Lung microvascular endothelial cell (primary cell): ENCODE measurements at regions not wholly inside any gene's neighbourhood (a gene's known extent, or its start where the extent isn't known, plus 50 kb on each side); places are given as distances from the start of the nearest gene placed in this dataset.

Source experiments
- DNase-seq, 2 donors: peaks; one replicate each; pipeline versions ENCODE4 v3.0.0 to v3.0.0-alpha.2; 2010; ENCODE audit warnings: low read depth in 2 of 2

DNA sequence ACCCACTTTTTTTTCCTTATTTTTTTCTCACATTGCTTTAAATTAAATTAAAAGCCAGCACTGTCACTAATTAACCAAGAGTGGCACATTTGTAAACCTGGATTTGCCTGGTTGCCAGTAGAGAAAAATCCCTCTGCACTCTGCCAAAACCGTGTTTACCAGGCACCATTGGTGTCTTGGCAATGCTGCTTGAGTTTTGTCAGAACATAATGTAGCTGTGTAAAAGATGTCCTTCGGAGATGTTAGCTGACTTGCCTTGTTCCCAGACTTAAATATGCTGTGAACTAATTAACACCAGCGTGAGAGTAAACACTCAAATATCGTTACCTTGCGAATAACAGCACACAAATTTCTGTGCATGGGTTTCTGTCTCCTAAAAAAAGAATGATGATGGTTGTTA lies 694.9 kb upstream of the ID4 start:
- no peak for DNase-seq

DNA sequence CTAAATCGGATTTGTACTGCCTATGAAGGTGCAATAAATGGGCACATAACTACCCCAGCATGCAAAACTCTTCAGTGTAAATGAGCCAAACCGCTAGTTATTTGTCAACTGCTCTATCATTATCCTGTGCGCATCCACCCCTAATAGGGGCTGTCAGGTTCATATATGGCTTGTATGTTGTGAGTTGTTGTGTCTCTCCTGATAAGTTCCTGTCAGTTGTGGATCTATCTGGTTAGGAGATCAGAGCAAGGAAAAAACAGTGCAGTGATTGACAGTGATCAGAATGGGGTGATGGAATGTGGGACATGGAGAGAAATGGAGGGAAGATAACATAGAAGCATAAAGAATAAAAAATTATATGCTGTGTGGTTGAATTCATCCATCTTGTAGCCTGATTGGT lies 686.9 kb upstream of the ID4 start:
- no peak for DNase-seq

- no peak for DNase-seq
Measured at GRCh38 chr6:19153270-19153980, 683.7 kb upstream of the ID4 start.

- no peak for DNase-seq
Measured at GRCh38 chr6:19153981-19154295, 683.2 kb upstream of the ID4 start.

DNA sequence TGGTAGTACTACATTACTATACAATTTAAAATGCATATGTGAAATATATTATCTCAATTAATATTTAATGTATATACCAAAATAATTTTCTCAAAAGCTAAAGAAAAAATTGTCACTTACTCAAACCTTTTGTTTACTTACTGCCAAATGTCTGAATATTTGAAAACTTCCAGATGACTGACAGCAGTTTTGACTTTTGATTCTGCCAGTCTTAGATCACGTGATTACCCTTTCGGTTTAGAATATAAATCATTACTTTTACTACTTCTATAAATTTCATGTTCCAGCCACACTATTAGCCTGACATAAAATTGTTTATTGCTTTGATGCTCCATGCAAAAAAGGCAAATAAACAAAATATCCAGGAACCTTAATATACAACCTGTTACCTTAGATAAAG lies 680.7 kb upstream of the ID4 start:
- DNase-seq = no peak

DNA sequence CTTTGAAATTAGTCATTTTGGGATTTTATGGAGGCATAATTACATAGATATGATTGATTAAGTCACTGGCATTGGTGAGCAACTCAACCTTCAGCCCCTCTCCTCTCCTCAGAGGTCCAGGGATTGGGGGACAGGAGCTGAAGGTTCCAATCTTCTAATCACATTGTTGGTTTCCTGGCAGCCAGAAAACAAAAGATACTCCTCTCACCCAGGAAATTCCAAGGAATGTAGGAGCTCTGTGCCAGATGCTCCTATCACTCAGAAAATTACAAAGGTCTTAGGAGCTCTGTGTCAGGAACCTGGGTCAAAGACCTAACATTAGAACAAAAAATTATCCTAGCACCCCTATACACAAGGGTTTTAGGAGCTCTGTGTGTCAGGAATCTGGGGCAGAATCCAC lies 679.7 kb upstream of the ID4 start:
- DNase-seq = no peak

DNA sequence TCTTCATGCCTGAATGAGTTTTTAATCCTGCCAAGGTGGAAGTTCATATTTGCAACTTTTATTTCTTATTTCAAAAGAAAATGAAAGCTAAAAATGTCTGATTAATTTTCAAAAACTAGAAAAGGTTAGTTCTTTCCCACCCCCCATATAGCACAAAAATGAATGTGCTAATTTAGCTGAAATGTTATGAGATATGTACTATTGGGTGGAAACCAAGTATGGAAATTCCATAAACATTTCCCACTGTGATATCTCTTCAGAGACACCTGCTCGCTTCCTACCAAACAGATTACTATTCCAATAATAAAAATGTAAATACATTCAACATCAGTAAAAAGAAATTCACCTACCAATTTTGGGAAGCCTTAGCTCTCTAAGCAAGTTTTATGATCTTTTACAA lies 678.6 kb upstream of the ID4 start:
- DNase-seq = no peak

- no peak for DNase-seq
Measured at GRCh38 chr6:19159089-19159488, 678.1 kb upstream of the ID4 start.

DNA sequence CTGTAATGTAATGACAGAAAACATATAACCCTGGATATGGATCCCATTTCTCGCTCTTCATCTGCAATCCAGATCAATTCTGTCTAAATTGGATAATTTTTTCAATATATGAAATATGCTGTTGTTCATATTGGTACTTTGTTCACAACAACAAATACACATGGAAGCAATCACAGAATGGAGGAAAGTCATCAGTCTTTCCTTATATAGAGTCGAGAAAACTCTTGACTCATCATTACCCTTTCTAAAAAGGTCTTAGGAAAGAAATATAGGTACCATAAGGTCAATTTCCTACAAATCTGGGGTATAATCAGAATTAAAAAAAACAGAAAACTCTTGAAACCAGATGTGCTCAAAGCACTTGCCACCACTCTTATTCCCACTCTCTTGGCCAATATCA lies 677.6 kb upstream of the ID4 start:
- DNase-seq = no peak

- no peak for DNase-seq
Measured at GRCh38 chr6:19160081-19160730, 677.0 kb upstream of the ID4 start.

GRCh38 chr6:19167251-19167650 lies 669.9 kb upstream of the ID4 start:
- DNase-seq = no peak

GRCh38 chr6:19169366-19169765 lies 667.8 kb upstream of the ID4 start:
- DNase-seq = no peak

GRCh38 chr6:19175023-19175422 lies 662.1 kb upstream of the ID4 start:
- DNase-seq = no peak

GRCh38 chr6:19180348-19181072 lies 656.7 kb upstream of the ID4 start:
- DNase-seq = no peak

DNA sequence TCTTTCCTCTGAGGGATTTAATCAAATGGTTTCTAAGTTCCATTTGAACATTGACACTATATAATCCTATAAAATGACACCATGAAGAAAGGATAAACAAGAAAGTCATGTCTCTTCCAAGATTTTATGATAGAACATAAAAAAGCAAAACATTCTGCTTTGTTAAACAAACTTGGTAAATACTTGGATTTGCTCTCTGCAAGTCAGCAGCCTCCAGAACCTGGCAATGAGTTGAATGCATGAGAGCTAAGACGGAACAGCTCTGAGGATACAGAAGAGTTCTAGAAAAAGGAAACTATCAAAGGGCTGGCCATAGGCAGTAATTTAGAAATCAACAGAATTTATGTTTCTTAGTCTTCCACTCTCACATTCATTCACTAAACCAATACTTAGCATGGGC lies 656.0 kb upstream of the ID4 start:
- DNase-seq = no peak

DNA sequence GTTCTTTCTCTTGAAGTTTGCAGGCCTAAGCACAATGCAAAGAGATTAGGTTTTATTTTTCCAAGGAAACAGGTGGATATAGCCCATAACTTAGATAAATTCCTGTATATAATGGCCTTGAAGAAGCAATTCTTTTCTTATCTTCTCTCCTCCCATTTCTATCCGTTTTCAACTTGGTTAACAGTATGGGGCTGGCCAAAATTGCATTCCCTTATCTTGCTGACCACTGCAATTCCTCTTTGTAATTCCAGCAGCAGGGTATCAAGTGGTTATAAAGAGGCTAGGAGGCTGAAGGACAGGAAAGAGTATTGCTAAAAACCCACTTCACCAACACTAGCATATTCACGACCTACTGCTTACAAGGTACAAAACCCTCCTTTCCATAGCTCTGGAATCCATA lies 643.5 kb upstream of the ID4 start:
- no peak for DNase-seq

GRCh38 chr6:19204445-19204844 lies 632.7 kb upstream of the ID4 start:
- no peak for DNase-seq

GRCh38 chr6:19205076-19205475 lies 632.1 kb upstream of the ID4 start:
- DNase-seq = no peak

- DNase-seq = no peak
Measured at GRCh38 chr6:19209202-19209601, 628.0 kb upstream of the ID4 start.

- DNase-seq = no peak
Measured at GRCh38 chr6:19210849-19211590, 626.1 kb upstream of the ID4 start.

DNA sequence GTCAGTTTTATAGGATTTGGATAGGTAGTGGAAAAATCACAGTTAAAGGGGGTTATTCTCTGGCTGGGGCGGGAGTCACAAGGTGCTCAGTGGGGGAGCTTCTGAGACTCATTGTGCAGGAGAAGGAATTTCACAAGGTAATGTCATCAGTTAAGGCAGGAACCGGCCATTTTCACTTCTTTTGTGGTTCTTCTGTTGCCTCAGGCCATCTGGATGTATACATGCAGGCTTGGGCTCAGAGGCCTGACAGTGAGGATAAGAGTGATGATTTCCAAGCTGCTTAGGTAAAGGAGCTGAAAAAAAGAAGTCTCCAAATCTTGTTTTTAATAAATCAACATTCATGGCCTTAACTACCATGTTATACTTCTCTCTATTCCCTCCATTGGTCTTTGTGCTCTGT lies 622.9 kb upstream of the ID4 start:
- no peak for DNase-seq

DNA sequence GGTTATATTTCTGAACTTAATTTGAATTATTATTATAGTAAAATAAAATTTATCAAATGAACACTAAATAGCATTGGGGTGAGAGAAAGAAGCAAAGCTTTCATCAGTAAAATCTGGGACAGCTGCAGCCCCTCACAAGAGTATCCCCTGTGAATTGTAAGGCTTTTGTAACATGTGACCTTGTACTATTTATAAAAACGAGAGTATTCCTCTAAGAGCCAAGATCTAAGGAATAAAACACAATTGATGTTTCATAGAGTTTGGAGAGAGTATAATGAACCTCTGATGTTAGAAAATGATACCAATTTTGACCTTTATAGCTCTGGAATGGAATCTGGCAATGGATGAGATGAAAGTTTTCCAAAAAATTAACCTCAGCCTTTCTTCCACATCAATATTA lies 617.2 kb upstream of the ID4 start:
- no peak for DNase-seq
